ENCODE measurements at regions not wholly inside any gene's neighbourhood (a gene's known extent, or its start where the extent isn't known, plus 50 kb on each side); places are given as distances from the start of the nearest gene placed in this dataset.

GRCh38 chr6:12436683-12437082, 146.5 kb downstream of the EDN1 start:
- TF ChIP-seq POLR2A (IDR thresholded peaks at IDR 0.05), result no peak
- no peak for TF ChIP-seq CTCF (IDR thresholded peaks at IDR 0.05 in 8 of 11, conservative IDR thresholded peaks at IDR 0.05 in 3 of 11)

Measured in spleen (tissue), 7 donors.